ENCODE measurements at regions not wholly inside any gene's neighbourhood (a gene's known extent, or its start where the extent isn't known, plus 50 kb on each side); places are given as distances from the start of the nearest gene placed in this dataset.
A peak's percentile ranks its signal among the peaks of the same experiment; 100 is the strongest.

DNA sequence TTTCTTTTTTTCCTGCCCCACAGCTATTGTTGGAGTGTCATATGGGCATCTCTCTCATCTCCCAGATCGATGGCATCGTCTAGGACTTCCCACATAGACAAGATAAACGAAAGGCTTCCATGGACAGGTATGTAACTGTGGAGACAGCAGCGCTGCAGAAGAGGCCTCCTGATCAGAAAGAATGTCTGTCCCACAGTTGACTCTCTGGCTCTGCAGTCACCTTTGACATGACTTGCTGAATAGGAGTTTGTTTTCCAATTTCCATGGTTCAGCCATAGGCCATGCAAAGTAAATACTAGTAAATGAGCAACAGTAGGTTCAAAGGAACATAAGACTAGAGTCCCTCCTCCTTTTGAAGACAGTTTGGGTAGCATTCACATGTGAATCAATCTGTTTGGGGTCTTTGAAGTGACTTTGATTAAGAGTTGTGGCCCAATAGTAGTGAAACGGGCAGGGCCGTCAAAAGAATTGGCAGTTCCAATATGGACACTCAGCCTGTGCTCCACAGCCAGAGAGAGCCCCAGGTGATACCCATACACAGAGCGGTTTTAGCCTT lies 134.7 kb upstream of the IFNGR1 start:
- no peak for DNase-seq (ENCODE audit: low read depth)

DNA sequence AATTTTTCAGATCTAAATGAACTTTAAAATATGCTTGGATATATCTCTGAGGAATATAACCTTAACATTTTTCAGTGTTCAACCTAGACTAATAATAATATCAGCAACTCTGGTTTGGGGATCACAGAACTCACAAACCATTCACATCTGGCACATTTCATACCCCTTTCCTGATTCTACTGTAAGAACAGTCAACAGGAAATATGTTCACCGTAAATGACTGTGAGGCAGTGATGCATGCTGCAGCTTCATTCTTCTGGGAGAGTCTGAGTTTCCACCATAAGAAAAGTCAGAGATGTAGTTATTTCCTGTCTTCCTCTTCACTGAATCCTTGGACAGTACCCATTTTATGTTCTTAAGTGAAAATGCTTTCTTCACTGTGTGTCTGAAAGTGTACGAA lies 134.2 kb upstream of the IFNGR1 start:
- DNase-seq (ENCODE audit: low read depth), result no peak

DNA sequence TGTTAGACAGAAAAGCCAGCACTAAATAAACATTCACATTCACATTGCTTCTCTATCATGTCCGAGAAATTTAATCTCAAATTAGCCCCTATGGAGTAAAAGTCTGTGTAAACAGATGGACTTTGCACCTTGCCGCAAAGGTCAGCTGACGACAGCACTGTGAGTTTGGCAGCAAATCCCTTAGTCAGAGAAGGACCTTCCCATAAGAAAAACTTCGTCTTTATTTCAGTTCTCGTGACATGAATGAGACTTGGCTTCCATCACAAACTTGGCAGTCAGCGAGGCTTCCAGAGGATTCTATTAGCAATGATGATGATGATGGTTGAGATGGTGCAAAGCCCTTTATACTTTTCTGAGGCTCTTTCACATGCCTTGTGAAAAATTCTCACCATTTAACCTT lies 133.7 kb upstream of the IFNGR1 start:
- no peak for DNase-seq (ENCODE audit: low read depth)

DNA sequence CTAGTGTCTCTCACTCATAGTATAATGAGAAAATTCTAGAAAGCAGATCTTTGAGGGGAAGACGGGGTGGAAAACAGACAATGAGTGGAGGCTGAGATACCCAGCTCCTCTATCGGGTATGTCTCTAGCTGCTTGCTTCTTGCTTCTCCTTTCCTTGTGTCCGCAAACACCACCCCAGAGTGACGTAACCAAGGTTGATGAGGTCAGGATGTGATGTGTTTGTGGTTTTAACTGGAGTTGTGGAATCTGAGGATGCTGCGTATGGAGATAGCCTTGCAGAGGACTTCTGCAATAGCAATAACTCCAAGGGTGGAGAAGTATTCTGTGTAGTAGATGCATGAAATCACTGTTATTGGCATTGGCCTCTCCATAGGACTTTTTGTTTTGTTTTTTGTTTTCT lies 132.7 kb upstream of the IFNGR1 start:
- DNase-seq (ENCODE audit: low read depth), result no peak

DNA sequence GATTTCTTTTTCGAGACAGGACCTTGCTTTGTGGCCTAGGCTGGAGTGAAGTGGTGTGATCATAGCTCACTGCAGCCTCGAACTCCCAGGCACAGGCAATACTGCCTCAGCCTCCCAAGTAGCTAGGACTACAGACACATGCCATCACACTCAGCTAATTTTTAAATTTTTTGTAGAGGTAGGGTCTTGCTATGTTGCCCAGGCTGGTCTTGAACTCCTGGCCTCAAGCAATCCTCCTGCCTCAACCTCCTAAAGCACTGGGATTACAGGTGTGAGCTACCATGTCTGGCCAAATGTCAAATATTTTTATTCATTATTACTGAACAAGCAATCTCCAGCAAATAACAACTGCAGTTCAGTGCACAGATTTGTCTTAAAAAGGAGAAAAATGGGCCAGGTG lies 131.7 kb upstream of the IFNGR1 start:
- DNase-seq (ENCODE audit: low read depth), result no peak

DNA sequence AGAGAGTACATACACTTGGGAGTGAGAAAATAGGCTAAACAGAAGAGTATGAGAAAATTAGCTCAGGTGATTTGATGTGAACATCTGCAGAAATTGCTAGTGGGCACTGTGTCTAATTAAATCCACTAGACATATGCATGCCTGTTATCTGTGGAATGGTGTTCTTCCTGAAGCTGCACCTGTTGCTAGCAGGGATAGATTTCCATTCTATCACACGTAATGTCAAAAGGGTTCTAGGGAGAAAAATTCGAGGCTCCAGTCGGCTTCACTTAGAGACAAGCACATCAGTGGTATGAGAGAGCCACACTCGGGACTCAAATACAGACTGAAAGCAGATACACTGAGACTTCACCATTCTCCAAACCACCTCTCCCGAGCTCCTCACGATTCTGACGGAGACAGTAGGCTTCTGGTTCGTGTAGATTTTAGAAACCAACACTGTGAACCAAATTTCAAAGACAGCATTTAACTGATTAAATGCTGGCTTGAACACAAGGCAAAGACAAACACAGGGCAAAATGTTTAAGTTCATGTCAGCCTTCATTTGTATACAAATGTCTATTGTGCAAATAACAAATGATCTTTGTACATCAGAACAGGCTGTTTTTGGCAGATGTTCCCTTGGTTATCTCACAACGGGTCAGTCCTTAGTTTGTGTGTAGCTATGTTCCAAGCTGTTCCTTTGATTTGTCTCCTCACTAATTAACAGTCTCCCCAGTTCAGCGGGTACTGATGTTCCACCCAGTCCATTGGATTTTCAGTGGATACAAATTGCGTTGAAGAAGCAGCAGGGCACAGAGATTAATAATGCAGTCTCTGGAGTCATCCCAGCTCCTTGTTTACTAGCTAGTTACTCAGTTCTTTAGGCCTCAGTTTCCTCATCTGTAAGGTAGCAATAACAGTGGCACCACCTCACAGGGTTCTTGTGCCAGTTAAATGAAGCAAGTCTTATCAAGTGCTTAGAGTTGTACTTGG lies 131.0 kb upstream of the IFNGR1 start:
- no peak for DNase-seq (ENCODE audit: low read depth)

GRCh38 chr6:137348777-137349176 lies 129.6 kb upstream of the IFNGR1 start:
- DNase-seq (ENCODE audit: low read depth), result no peak

- DNase-seq (ENCODE audit: low read depth), result no peak
Observed at GRCh38 chr6:137343241-137343640, 124.1 kb upstream of the IFNGR1 start.

- no peak for DNase-seq (ENCODE audit: low read depth)
Observed at GRCh38 chr6:137342607-137343190, 123.5 kb upstream of the IFNGR1 start.

- DNase-seq (ENCODE audit: low read depth), result peak; percentile 28
Observed at GRCh38 chr6:137341681-137342195, 122.6 kb upstream of the IFNGR1 start.

- DNase-seq (ENCODE audit: low read depth), result no peak
Observed at GRCh38 chr6:137339929-137340559, 120.9 kb upstream of the IFNGR1 start.

DNA sequence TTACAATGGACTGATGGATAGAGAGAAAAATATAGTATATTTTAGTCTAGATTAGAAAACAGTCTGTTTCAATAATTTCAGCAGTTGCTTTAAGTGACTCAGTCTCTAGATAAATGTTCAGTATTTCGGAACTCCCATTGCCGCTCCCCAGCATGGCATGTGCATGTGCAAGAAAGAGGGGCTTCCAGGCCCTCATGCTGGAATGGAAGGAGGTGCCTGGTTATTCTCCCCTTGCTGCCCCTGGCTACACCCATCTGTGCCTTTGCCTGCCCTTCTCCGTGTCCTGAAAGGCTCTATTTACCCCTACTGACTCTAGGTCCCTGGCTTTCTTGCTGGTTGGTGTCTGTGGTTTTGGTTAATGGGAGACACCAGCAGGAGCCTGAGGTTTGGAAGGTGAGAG lies 115.7 kb upstream of the IFNGR1 start:
- no peak for DNase-seq (ENCODE audit: low read depth)

DNA sequence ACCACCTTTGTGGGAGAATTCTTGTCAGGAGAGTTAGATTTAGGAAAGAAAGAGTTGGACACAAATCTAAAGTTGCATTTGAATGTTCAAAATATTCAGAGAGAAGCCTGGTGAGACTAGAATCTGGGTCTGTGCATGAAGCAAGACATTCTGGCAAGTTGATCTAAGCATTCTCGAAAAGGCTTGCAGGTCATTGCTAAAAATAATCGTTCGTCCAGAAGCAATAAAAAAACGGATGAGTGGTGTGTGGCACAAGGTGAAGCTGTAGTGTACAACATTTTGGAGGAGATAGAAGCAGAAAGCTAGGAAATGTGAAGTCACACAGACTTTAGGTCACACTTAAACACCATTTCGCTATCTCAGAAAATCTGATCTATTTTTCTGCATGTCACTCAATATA lies 114.9 kb upstream of the IFNGR1 start:
- DNase-seq (ENCODE audit: low read depth), result no peak

DNA sequence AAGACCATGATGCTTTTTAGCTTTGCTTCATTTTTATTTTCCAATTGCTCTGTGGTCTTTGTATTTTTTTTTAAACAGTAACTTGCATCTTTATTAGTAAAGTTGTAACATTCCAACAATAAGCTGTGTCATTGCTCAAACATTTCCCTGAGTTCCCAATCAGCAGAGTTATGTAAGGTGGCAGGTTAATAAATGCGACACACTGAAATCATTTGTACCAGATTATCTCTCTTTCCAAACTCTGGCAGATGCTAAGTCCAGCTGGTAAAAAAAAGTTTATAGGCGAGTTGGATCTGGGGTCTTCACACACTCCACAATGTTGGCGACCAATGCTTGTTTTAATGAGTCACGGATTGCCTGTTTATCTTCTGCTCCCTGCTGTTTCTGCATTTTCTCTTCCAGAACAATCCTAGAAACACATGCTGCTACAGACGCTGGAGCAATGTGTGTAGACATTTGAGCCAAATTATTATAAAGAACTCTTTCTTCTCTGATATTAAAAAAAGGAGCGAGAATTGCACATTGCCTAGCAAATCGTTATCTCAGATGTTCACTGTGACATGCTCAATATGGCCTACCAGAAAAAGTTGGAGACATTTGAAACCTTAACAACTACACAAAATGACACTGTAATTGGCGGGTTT lies 113.6 kb upstream of the IFNGR1 start:
- DNase-seq (ENCODE audit: low read depth), result no peak

GRCh38 chr6:137323860-137324259 lies 104.7 kb upstream of the IFNGR1 start:
- no peak for DNase-seq (ENCODE audit: low read depth)

DNA sequence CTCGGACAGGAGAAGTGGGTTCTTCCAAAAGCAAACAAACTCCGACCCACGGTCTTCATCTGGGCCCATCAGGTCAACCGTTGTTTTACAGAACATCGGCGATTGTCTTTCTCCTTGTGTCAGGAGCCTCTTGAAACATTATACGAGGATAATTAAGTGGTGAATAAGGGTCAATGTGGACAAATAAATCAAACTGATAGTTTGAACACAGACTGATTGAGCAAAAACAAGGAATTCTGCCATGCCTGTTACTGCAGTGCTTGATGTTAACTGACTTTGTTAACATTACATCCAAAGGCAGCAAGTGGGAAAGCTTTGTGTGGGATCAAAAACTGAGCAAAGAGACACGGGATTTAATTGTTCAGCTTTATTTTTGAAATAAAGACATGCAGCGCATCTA lies 101.1 kb upstream of the IFNGR1 start:
- no peak for DNase-seq (ENCODE audit: low read depth)

GRCh38 chr6:137316626-137317025 lies 97.4 kb upstream of the IFNGR1 start:
- DNase-seq (ENCODE audit: low read depth), result no peak

DNA sequence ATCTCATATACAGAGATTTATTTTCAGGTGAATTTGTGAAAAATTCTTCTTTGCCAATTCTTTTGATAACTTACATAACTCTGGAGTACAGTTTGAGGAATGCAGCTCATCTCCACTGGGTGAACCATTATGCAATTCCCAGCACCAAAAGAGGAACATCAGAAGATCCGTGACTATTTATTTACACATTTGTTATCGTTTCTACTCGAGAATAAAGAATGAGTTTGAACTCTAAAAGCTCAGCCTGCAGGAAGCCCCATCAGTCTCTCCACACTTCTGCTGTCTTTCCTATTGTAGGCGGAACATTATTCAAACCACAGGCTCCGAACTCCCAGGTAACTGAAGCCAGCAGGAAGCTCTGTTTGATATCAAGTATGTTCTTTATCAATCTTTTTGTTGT lies 95.9 kb upstream of the IFNGR1 start:
- DNase-seq (ENCODE audit: low read depth), result no peak

DNA sequence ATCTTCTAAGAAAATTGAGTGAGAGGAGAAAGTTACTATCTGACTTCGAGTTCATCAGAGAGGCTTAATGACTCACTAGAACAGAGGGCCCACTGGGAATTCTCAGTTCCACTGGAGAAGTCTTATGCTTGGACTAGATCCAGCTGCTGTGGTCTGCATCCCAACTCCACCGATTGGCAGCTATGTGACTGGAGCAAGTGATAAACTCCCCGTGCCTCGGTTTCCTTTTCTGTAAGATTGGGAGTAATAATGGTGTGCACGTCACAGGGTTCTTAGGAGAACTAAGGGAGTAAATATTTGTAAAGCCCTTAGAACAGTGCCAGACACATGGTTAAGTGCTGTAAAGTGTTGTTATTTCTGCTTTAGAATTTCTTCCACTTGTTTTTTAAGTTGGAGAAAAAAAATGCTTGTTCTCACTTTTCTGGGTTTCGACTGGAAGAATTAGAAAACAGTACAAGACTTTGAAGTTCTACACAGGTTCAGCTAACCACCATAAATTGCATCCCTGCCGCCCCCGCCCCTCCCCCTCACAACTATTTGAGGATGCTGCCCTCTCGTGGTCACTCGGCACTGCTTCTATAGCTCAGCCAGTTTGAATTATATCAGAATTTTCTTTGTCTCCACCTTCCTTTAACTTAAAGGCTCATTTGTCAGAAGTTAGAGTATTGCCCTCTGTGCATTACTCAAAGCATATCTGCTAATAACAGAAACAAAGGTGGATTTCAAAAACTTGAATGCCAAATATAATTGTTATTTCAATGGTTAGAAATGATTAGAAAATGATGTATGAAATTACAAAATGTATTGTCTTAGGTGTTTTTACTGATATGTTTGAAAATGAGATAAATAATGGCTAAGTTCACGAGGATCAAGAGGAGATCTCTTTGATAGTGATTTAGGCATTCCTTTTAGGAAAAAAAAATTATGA lies 95.0 kb upstream of the IFNGR1 start:
- peak; percentile 67 for DNase-seq (ENCODE audit: low read depth)

- DNase-seq (ENCODE audit: low read depth), result no peak
Observed at GRCh38 chr6:137313211-137313610, 94.0 kb upstream of the IFNGR1 start.

DNA sequence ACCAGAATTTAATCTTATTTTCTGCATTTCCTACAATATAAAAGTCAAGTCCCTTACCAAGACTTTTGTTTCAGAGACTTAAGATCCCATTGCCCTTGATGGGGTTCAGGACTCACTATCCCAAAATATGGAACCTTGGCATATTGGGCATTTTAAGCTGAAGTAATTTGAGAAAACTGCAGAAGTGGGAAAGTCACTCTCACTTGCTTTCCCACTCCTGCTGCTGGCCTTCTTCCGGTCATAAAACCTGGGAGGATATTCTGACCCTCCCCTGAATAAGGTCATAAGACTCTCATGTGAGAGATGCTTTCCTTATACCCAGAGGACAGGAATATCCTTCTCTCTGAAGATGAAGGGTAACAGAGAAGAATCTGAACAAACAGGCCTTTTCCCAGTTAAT lies 92.8 kb upstream of the IFNGR1 start:
- DNase-seq (ENCODE audit: low read depth), result no peak
